ENCODE measurements at regions not wholly inside any gene's neighbourhood (a gene's known extent, or its start where the extent isn't known, plus 50 kb on each side); places are given as distances from the start of the nearest gene placed in this dataset.

- peak; percentile 35 for TF ChIP-seq POLR2AphosphoS5 (IDR thresholded peaks at IDR 0.05; ENCODE audit: insufficient read depth, low read depth, low read length)
- TF ChIP-seq CTCF (IDR thresholded peaks at IDR 0.05; ENCODE audit: extremely low read depth in 1 of 2, insufficient read depth in 1 of 2, low read depth in 1 of 2, low read length in 2 of 2) = no peak
- no peak for TF ChIP-seq EZH2 (IDR thresholded peaks at IDR 0.05; ENCODE audit: borderline replicate concordance, low read depth, low read length, severe bottlenecking)
- no peak for TF ChIP-seq POLR2A (IDR thresholded peaks at IDR 0.05; ENCODE audit: low read depth, low read length)
- no peak for TF ChIP-seq MAX (IDR thresholded peaks at IDR 0.05; ENCODE audit: insufficient read depth, insufficient read length)
- peak; percentile 43 for TF ChIP-seq GATA2 (IDR thresholded peaks at IDR 0.05; ENCODE audit: insufficient read depth, insufficient read length, low read depth, low read length)
Observed at GRCh38 chr3:69458803-69459365, 73.0 kb upstream of the FRMD4B start.

Data from endothelial cell of umbilical vein (primary cell).